ENCODE measurements at regions not wholly inside any gene's neighbourhood (a gene's known extent, or its start where the extent isn't known, plus 50 kb on each side); places are given as distances from the start of the nearest gene placed in this dataset.

- H3K4me1 ChIP-seq (ENCODE audit: control insufficient read depth in 1 of 2, insufficient read depth in 2 of 2, low read length in 2 of 2): no peaks in the 10 kb centered on the region
- H3K27ac ChIP-seq (ENCODE audit: low read length): no peak overlapping the region
- H3K36me3 ChIP-seq (ENCODE audit: control insufficient read depth in 1 of 2, insufficient read depth in 2 of 2, low read length in 2 of 2): no peaks in the 10 kb centered on the region
- no peak overlapping the region for H3K4me3 ChIP-seq (ENCODE audit: low read depth in 1 of 2, low read length in 2 of 2)
- H3K27me3 ChIP-seq (ENCODE audit: low read depth, low read length): no peaks in the 10 kb centered on the region
- H3K9me3 ChIP-seq (ENCODE audit: control insufficient read depth in 1 of 2, low read length in 2 of 2): no peaks in the 10 kb centered on the region
Observed at GRCh38 chr4:11618666-11619282, 190.1 kb upstream of the HS3ST1 start.

DNA sequence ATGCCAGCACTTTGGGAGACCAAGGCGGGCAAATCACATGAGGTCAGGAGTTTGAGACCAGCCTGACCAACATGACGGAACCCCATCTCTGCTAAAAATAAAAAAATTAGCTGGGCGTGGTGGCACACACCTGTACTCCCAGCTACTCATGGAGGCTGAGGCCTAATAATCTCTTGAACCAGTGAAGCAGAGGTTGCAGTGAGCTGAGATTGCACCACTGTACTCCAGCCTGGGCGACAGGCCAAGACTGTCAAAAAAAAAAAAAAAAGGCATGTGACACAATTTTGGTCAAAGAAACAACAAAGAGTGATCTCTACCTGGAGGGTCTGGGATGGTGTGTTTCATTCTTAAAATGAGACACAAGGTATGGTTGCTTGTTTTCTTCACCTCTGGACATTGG lies 188.2 kb upstream of the HS3ST1 start:
- H3K9me3 ChIP-seq (ENCODE audit: control insufficient read depth in 1 of 2, low read length in 2 of 2): no peaks in the 10 kb centered on the region
- no peak overlapping the region for H3K27ac ChIP-seq (ENCODE audit: low read length)
- H3K4me1 ChIP-seq (ENCODE audit: control insufficient read depth in 1 of 2, insufficient read depth in 2 of 2, low read length in 2 of 2): no peaks in the 10 kb centered on the region
- no peak overlapping the region for H3K4me3 ChIP-seq (ENCODE audit: low read depth in 1 of 2, low read length in 2 of 2)
- no peaks in the 10 kb centered on the region for H3K36me3 ChIP-seq (ENCODE audit: control insufficient read depth in 1 of 2, insufficient read depth in 2 of 2, low read length in 2 of 2)
- no peaks in the 10 kb centered on the region for H3K27me3 ChIP-seq (ENCODE audit: low read depth, low read length)

- H3K4me3 ChIP-seq (ENCODE audit: low read depth in 1 of 2, low read length in 2 of 2): no peak overlapping the region
- H3K4me1 ChIP-seq (ENCODE audit: control insufficient read depth in 1 of 2, insufficient read depth in 2 of 2, low read length in 2 of 2): no peaks in the 10 kb centered on the region
- no peaks in the 10 kb centered on the region for H3K36me3 ChIP-seq (ENCODE audit: control insufficient read depth in 1 of 2, insufficient read depth in 2 of 2, low read length in 2 of 2)
- H3K9me3 ChIP-seq (ENCODE audit: control insufficient read depth in 1 of 2, low read length in 2 of 2): no peaks in the 10 kb centered on the region
- H3K27me3 ChIP-seq (ENCODE audit: low read depth, low read length): no peaks in the 10 kb centered on the region
- no peak overlapping the region for H3K27ac ChIP-seq (ENCODE audit: low read length)
Observed at GRCh38 chr4:11615601-11616000, 186.9 kb upstream of the HS3ST1 start.

GRCh38 chr4:11614426-11614825 lies 185.7 kb upstream of the HS3ST1 start:
- no peak overlapping the region for H3K4me3 ChIP-seq (ENCODE audit: low read depth in 1 of 2, low read length in 2 of 2)
- H3K9me3 ChIP-seq (ENCODE audit: control insufficient read depth in 1 of 2, low read length in 2 of 2): no peaks in the 10 kb centered on the region
- no peak overlapping the region for H3K27ac ChIP-seq (ENCODE audit: low read length)
- no peaks in the 10 kb centered on the region for H3K36me3 ChIP-seq (ENCODE audit: control insufficient read depth in 1 of 2, insufficient read depth in 2 of 2, low read length in 2 of 2)
- no peaks in the 10 kb centered on the region for H3K27me3 ChIP-seq (ENCODE audit: low read depth, low read length)
- no peaks in the 10 kb centered on the region for H3K4me1 ChIP-seq (ENCODE audit: control insufficient read depth in 1 of 2, insufficient read depth in 2 of 2, low read length in 2 of 2)

DNA sequence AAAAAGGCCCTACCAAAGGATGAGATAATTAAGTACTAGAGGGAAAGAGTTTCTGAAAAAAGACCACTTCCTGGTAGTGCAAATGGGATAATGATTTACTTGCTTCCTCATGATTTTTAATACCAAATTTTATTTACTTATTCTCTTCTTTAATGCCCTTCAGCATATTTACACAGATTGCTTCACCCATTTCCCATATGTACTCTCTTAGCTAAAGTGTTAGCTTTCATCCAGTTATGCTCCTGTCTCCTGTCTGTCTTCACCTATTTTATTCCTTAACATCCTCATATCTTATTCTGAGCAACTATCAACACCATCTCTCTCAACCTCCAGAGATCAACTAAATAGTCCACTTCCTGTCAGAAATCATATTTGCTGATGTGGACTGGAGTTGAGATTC lies 183.2 kb upstream of the HS3ST1 start:
- H3K27me3 ChIP-seq (ENCODE audit: low read depth, low read length): no peaks in the 10 kb centered on the region
- H3K4me3 ChIP-seq (ENCODE audit: low read depth in 1 of 2, low read length in 2 of 2): no peak overlapping the region
- no peaks in the 10 kb centered on the region for H3K4me1 ChIP-seq (ENCODE audit: control insufficient read depth in 1 of 2, insufficient read depth in 2 of 2, low read length in 2 of 2)
- no peak overlapping the region for H3K27ac ChIP-seq (ENCODE audit: low read length)
- H3K9me3 ChIP-seq (ENCODE audit: control insufficient read depth in 1 of 2, low read length in 2 of 2): no peaks in the 10 kb centered on the region
- H3K36me3 ChIP-seq (ENCODE audit: control insufficient read depth in 1 of 2, insufficient read depth in 2 of 2, low read length in 2 of 2): no peaks in the 10 kb centered on the region

GRCh38 chr4:11609751-11610150 lies 181.1 kb upstream of the HS3ST1 start:
- H3K4me1 ChIP-seq (ENCODE audit: control insufficient read depth in 1 of 2, insufficient read depth in 2 of 2, low read length in 2 of 2): no peaks in the 10 kb centered on the region
- no peaks in the 10 kb centered on the region for H3K27me3 ChIP-seq (ENCODE audit: low read depth, low read length)
- H3K4me3 ChIP-seq (ENCODE audit: low read depth in 1 of 2, low read length in 2 of 2): no peak overlapping the region
- H3K9me3 ChIP-seq (ENCODE audit: control insufficient read depth in 1 of 2, low read length in 2 of 2): no peaks in the 10 kb centered on the region
- no peaks in the 10 kb centered on the region for H3K36me3 ChIP-seq (ENCODE audit: control insufficient read depth in 1 of 2, insufficient read depth in 2 of 2, low read length in 2 of 2)
- H3K27ac ChIP-seq (ENCODE audit: low read length): no peak overlapping the region

DNA sequence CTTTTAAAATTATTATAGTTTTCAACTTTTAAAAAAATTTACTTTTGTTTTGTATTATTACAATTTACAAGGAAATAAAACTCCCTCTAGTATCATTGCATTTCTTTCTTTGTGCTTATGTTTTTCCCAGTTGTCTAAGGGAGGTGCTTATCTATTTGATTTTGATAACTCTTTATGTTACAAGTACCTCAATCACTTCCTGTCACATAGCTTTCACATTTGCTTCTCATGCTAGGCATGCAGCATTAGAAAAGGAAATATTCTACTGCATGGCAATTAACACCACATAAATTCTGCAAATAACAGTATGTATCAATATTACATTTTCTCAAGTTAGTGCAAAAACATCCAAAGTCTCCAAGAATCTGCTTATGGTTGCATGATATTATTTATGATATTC lies 180.3 kb upstream of the HS3ST1 start:
- Histone ChIP-seq H3K36me3 (ENCODE audit: control insufficient read depth in 1 of 2, insufficient read depth in 2 of 2, low read length in 2 of 2) (no peaks in the 10 kb centered on the region), H3K9me3 (ENCODE audit: control insufficient read depth in 1 of 2, low read length in 2 of 2) (no peaks in the 10 kb centered on the region), H3K4me1 (ENCODE audit: control insufficient read depth in 1 of 2, insufficient read depth in 2 of 2, low read length in 2 of 2) (no peaks in the 10 kb centered on the region), H3K4me3 (ENCODE audit: low read depth in 1 of 2, low read length in 2 of 2) (no peak overlapping the region), H3K27ac (ENCODE audit: low read length) (no peak overlapping the region), H3K27me3 (ENCODE audit: low read depth, low read length) (no peaks in the 10 kb centered on the region)

DNA sequence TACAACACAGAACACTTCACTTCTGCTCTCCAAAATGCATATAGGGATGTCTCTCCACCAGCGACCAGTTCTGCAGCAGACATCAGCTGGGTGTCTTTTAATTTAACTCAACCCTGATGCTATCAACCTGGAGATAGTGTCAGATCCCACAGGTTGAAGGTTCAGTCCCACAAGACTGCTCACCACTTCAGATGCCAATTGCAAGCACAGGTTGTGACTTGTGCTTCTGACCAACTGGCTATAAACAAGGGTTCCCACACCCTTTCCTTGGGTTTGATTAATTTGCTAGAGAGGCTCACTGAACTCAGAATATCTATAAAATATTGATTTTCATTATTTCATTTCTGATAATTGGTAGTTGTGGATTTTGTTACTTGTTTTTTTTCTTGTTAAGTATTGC lies 177.4 kb upstream of the HS3ST1 start:
- Histone ChIP-seq H3K27me3 (ENCODE audit: low read depth, low read length) (no peaks in the 10 kb centered on the region), H3K4me3 (ENCODE audit: low read depth in 1 of 2, low read length in 2 of 2) (no peak overlapping the region), H3K9me3 (ENCODE audit: control insufficient read depth in 1 of 2, low read length in 2 of 2) (no peaks in the 10 kb centered on the region), H3K36me3 (ENCODE audit: control insufficient read depth in 1 of 2, insufficient read depth in 2 of 2, low read length in 2 of 2) (no peaks in the 10 kb centered on the region), H3K4me1 (ENCODE audit: control insufficient read depth in 1 of 2, insufficient read depth in 2 of 2, low read length in 2 of 2) (no peaks in the 10 kb centered on the region), H3K27ac (ENCODE audit: low read length) (no peak overlapping the region)

DNA sequence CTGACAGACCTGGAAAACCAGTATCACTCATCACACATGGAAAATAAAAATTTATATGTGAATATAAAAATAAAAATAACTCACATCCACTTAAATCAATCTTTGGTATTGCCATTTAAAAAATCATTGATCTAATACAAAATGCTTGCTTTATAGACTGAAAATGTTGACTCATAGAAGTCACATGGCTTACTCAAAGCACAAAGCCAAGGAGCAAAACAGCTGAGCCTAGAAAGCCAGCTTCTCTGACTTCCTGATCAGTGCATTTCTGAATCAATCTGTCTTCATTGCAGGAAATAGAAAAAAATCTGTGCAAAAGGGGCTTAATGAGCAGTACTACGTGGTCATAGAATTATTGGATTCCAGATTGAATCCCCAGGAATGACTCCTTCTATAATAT lies 176.9 kb upstream of the HS3ST1 start:
- Histone ChIP-seq H3K9me3 (ENCODE audit: control insufficient read depth in 1 of 2, low read length in 2 of 2) (no peaks in the 10 kb centered on the region), H3K36me3 (ENCODE audit: control insufficient read depth in 1 of 2, insufficient read depth in 2 of 2, low read length in 2 of 2) (no peaks in the 10 kb centered on the region), H3K27ac (ENCODE audit: low read length) (no peak overlapping the region), H3K27me3 (ENCODE audit: low read depth, low read length) (no peaks in the 10 kb centered on the region), H3K4me3 (ENCODE audit: low read depth in 1 of 2, low read length in 2 of 2) (no peak overlapping the region), H3K4me1 (ENCODE audit: control insufficient read depth in 1 of 2, insufficient read depth in 2 of 2, low read length in 2 of 2) (no peaks in the 10 kb centered on the region)

GRCh38 chr4:11604821-11605220 lies 176.1 kb upstream of the HS3ST1 start:
- Histone ChIP-seq H3K4me3 (ENCODE audit: low read depth in 1 of 2, low read length in 2 of 2) (no peak overlapping the region), H3K9me3 (ENCODE audit: control insufficient read depth in 1 of 2, low read length in 2 of 2) (no peaks in the 10 kb centered on the region), H3K27ac (ENCODE audit: low read length) (no peak overlapping the region), H3K36me3 (ENCODE audit: control insufficient read depth in 1 of 2, insufficient read depth in 2 of 2, low read length in 2 of 2) (no peaks in the 10 kb centered on the region), H3K27me3 (ENCODE audit: low read depth, low read length) (no peaks in the 10 kb centered on the region), H3K4me1 (ENCODE audit: control insufficient read depth in 1 of 2, insufficient read depth in 2 of 2, low read length in 2 of 2) (no peaks in the 10 kb centered on the region)

GRCh38 chr4:11603591-11604194 lies 175.0 kb upstream of the HS3ST1 start:
- H3K4me1 ChIP-seq (ENCODE audit: control insufficient read depth in 1 of 2, insufficient read depth in 2 of 2, low read length in 2 of 2): no peaks in the 10 kb centered on the region
- H3K9me3 ChIP-seq (ENCODE audit: control insufficient read depth in 1 of 2, low read length in 2 of 2): no peaks in the 10 kb centered on the region
- no peak overlapping the region for H3K4me3 ChIP-seq (ENCODE audit: low read depth in 1 of 2, low read length in 2 of 2)
- no peaks in the 10 kb centered on the region for H3K27me3 ChIP-seq (ENCODE audit: low read depth, low read length)
- H3K27ac ChIP-seq (ENCODE audit: low read length): no peak overlapping the region
- no peaks in the 10 kb centered on the region for H3K36me3 ChIP-seq (ENCODE audit: control insufficient read depth in 1 of 2, insufficient read depth in 2 of 2, low read length in 2 of 2)
